RWPE2 (cell line): ENCODE measurements at regions not wholly inside any gene's neighbourhood (a gene's known extent, or its start where the extent isn't known, plus 50 kb on each side); places are given as distances from the start of the nearest gene placed in this dataset.
A peak's percentile ranks its signal among the peaks of the same experiment; 100 is the strongest.

Source experiments
- ATAC-seq: fragments of 200-7000 bp; cut with Tn5 transposase; 3 replicates; pipeline ENCODE4 v1.9.1; 2021; ENCODE audit warnings: low read depth
- DNase-seq: peaks from one replicate; pipeline ENCODE4 v3.0.0-alpha.2; 2020; ENCODE audit warnings: low spot score
- H3K27ac ChIP-seq: fragments of 450-650 bp; 2 replicates; pipeline ENCODE4 v1.5.1; 2017; ENCODE audit warnings: mild to moderate bottlenecking; ENCODE audit not compliant: poor library complexity, severe bottlenecking
- H3K27me3 ChIP-seq: fragments of 250-450 bp; sonication (Bioruptor Pico); 2 replicates; pipeline ENCODE4 v1.5.1; 2021; ENCODE audit warnings: mild to moderate bottlenecking, moderate library complexity; ENCODE audit not compliant: insufficient read depth, poor library complexity, severe bottlenecking
- H3K36me3 ChIP-seq: fragments of 250-450 bp; sonication (Bioruptor Pico); 2 replicates; pipeline ENCODE4 v1.5.1; 2020; ENCODE audit warnings: low read depth, mild to moderate bottlenecking, moderate library complexity
- H3K4me1 ChIP-seq: fragments of 250-450 bp; sonication (Bioruptor Pico); 2 replicates; pipeline ENCODE4 v1.5.1; 2021; ENCODE audit warnings: mild to moderate bottlenecking, moderate library complexity; ENCODE audit not compliant: insufficient read depth, poor library complexity, severe bottlenecking
- H3K4me3 ChIP-seq: fragments of 250-450 bp; sonication (Bioruptor Pico); 2 replicates; pipeline ENCODE4 v1.5.1; 2021; ENCODE audit warnings: mild to moderate bottlenecking, moderate library complexity; ENCODE audit not compliant: severe bottlenecking
- H3K9me3 ChIP-seq: fragments of 250-450 bp; sonication (Bioruptor Pico); 2 replicates; pipeline ENCODE4 v1.5.1; 2021; ENCODE audit warnings: mild to moderate bottlenecking, moderate library complexity; ENCODE audit not compliant: severe bottlenecking
- TF ChIP-seq, protein P1 (sequence below): fragments of 450-650 bp; IDR thresholded peaks from one replicate; pipeline ENCODE4 v1.5.1; 2017; ENCODE audit warnings: mild to moderate bottlenecking, moderate library complexity; ENCODE audit not compliant: poor library complexity, severe bottlenecking

DNA sequence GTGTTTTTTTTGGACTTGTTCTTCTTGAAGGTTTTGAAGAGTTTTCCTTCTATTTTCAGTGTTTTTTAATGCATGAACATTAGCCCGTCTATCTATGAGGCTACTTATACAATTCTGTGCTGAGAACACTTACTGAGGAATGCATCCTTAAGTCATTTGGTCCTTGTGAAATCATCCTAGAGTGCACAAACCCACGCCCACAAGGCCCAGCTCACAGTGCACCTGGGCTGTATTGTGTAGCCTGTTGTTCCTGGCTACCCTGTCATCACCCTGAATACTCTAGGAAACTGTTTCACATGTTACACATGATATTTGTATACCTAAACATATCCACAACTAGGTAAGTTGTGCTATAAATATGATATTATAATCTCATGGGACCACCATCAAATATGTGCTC lies 1226.7 kb downstream of the NLGN4Y start:
- DNase-seq (no peak), ATAC-seq (0 out of 3 replicates have a peak, but pooled peaks have one; percentile 15)
- Histone ChIP-seq H3K4me1 (peaks cover 37% of the 10 kb centered on the region), H3K36me3 (no peaks in the 10 kb centered on the region), H3K27me3 (no peaks in the 10 kb centered on the region), H3K9me3 (no peaks in the 10 kb centered on the region), H3K4me3 (no peak overlapping the region), H3K27ac (peak overlapping the region; percentile 91)
- TF ChIP-seq, protein P1, sequence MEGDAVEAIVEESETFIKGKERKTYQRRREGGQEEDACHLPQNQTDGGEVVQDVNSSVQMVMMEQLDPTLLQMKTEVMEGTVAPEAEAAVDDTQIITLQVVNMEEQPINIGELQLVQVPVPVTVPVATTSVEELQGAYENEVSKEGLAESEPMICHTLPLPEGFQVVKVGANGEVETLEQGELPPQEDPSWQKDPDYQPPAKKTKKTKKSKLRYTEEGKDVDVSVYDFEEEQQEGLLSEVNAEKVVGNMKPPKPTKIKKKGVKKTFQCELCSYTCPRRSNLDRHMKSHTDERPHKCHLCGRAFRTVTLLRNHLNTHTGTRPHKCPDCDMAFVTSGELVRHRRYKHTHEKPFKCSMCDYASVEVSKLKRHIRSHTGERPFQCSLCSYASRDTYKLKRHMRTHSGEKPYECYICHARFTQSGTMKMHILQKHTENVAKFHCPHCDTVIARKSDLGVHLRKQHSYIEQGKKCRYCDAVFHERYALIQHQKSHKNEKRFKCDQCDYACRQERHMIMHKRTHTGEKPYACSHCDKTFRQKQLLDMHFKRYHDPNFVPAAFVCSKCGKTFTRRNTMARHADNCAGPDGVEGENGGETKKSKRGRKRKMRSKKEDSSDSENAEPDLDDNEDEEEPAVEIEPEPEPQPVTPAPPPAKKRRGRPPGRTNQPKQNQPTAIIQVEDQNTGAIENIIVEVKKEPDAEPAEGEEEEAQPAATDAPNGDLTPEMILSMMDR: no peak

DNA sequence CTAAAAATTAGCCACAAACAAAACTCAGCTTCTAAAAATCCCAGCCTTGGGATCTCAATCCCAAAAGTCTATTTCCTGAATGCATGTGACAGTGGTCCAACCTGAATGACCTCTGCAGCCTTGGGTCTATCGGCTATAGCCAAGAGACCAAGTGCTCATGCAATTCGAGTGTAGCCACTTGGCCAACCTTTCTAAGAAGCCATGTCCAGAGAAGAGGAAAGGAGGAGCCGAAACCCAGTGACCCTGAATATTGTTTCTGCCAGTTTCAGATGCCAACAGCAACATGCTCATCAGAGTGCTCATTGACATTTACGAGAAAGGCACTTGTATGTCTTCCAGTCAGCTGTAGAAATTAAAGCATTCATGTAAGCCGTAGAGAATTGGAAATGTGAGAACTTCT lies 1231.9 kb downstream of the NLGN4Y start:
- Histone ChIP-seq H3K9me3 (no peaks in the 10 kb centered on the region), H3K4me3 (no peak overlapping the region), H3K27me3 (no peaks in the 10 kb centered on the region), H3K4me1 (peaks cover 19% of the 10 kb centered on the region), H3K36me3 (no peaks in the 10 kb centered on the region), H3K27ac (no peak overlapping the region)
- DNase-seq (no peak), ATAC-seq (no peak)
- TF ChIP-seq, protein P1: no peak

DNA sequence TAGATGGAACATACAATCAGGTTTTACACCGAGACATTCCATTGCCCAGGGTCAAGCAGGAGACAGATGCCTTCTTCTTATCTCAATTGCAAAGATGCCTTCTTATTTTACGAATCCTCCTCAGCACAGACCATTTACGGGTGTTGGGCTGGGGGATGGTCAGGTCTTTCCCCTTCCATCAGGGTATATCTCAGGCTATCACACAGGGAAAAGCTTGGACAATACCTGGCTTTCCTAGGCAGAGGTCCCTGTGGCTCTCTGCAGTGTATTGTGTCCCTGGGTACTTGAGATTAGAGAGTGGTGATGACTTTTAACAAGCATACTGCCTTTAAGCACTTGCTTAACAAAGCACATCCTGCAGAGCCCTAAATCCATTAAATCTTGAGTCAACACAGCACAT lies 1249.2 kb downstream of the NLGN4Y start:
- H3K27ac ChIP-seq: no peak overlapping the region
- no peaks in the 10 kb centered on the region for H3K27me3 ChIP-seq
- no peaks in the 10 kb centered on the region for H3K4me1 ChIP-seq
- DNase-seq (no peak), ATAC-seq (no peak)
- no peak overlapping the region for H3K4me3 ChIP-seq
- no peaks in the 10 kb centered on the region for H3K36me3 ChIP-seq
- H3K9me3 ChIP-seq: no peaks in the 10 kb centered on the region
- TF ChIP-seq, protein P1: no peak

DNA sequence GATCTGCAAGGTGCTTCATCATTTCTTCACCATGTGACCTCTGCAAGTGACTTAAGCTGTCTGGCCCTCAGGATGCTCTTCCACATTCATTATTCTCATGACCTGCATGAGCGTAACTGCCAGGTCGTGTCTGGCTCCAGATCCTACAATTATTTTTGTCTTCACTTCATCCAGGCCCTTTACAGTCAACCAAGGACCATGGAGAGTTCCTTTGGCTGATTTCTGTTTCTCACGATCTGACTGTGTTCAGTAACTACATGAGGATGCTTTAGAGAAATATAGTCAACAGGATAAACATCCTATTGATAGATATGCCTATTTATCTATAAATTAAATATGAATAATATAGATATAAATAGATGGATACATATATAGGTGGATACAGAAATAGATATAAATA lies 1251.6 kb downstream of the NLGN4Y start:
- Histone ChIP-seq H3K9me3 (no peaks in the 10 kb centered on the region), H3K27me3 (no peaks in the 10 kb centered on the region), H3K4me3 (no peak overlapping the region), H3K27ac (no peak overlapping the region), H3K36me3 (no peaks in the 10 kb centered on the region), H3K4me1 (no peaks in the 10 kb centered on the region)
- DNase-seq (no peak), ATAC-seq (no peak)
- TF ChIP-seq, protein P1: no peak

DNA sequence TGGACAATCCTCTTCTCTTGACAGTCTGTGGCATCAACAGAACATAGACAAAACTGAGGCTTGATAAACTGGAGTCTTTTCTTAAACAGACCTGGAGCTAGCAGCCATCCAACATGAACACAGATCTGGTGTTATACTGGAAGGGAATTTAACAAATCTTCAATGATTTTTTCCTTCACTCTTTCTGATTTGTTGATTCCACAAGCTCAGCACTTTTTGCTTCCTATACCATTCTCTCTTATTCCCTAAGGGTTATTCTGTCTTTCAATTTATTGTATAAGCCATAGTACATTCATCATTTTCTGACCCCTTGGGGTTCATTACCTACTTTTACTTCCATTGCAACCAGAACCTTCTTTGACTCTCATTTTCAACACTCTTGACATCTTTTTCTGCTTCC lies 1255.6 kb downstream of the NLGN4Y start:
- TF ChIP-seq, protein P1: no peak
- DNase-seq: no peak
- no peaks in the 10 kb centered on the region for H3K27me3 ChIP-seq
- ATAC-seq: no peak
- no peaks in the 10 kb centered on the region for H3K9me3 ChIP-seq
- H3K27ac ChIP-seq: no peak overlapping the region
- H3K36me3 ChIP-seq: no peaks in the 10 kb centered on the region
- H3K4me3 ChIP-seq: no peak overlapping the region
- H3K4me1 ChIP-seq: no peaks in the 10 kb centered on the region
